ENCODE measurements at regions not wholly inside any gene's neighbourhood (a gene's known extent, or its start where the extent isn't known, plus 50 kb on each side); places are given as distances from the start of the nearest gene placed in this dataset.

- ATAC-seq (no peak), DNase-seq (no peak)
- Histone ChIP-seq H3K4me1 (ENCODE audit: low read depth) (no peaks in the 10 kb centered on the region), H3K9me3 (no peaks in the 10 kb centered on the region), H3K36me3 (ENCODE audit: low read depth) (no peaks in the 10 kb centered on the region), H3K4me3 (no peak overlapping the region)
- TF ChIP-seq, protein P1, sequence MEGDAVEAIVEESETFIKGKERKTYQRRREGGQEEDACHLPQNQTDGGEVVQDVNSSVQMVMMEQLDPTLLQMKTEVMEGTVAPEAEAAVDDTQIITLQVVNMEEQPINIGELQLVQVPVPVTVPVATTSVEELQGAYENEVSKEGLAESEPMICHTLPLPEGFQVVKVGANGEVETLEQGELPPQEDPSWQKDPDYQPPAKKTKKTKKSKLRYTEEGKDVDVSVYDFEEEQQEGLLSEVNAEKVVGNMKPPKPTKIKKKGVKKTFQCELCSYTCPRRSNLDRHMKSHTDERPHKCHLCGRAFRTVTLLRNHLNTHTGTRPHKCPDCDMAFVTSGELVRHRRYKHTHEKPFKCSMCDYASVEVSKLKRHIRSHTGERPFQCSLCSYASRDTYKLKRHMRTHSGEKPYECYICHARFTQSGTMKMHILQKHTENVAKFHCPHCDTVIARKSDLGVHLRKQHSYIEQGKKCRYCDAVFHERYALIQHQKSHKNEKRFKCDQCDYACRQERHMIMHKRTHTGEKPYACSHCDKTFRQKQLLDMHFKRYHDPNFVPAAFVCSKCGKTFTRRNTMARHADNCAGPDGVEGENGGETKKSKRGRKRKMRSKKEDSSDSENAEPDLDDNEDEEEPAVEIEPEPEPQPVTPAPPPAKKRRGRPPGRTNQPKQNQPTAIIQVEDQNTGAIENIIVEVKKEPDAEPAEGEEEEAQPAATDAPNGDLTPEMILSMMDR (IDR thresholded peaks at IDR 0.05): no peak
- intact Hi-C loops (cut with DNase I, micrococcal nuclease): no loop called here
These were observed 607.0 kb downstream of the RNF144A start for GRCh38 chr2:7524195-7524594.

- H3K36me3 ChIP-seq (ENCODE audit: low read depth): no peaks in the 10 kb centered on the region
- no peak overlapping the region for H3K4me3 ChIP-seq
- H3K4me1 ChIP-seq (ENCODE audit: low read depth): no peaks in the 10 kb centered on the region
- TF ChIP-seq, protein P1 (IDR thresholded peaks at IDR 0.05): no peak
- ATAC-seq (no peak), DNase-seq (no peak)
- intact Hi-C loops (cut with DNase I, micrococcal nuclease): no loop called here
- H3K9me3 ChIP-seq: peaks cover 3% of the 10 kb centered on the region
These were observed 608.5 kb downstream of the RNF144A start for GRCh38 chr2:7525746-7526145.

GRCh38 chr2:7527165-7527722 is 610.0 kb downstream of the RNF144A start:
- intact Hi-C loops (cut with DNase I, micrococcal nuclease): no loop called here
- H3K4me3 ChIP-seq: no peak overlapping the region
- no peak for DNase-seq
- no peak for ATAC-seq
- H3K36me3 ChIP-seq (ENCODE audit: low read depth): no peaks in the 10 kb centered on the region
- H3K9me3 ChIP-seq: peaks cover 9% of the 10 kb centered on the region
- TF ChIP-seq, protein P1 (IDR thresholded peaks at IDR 0.05): no peak
- no peaks in the 10 kb centered on the region for H3K4me1 ChIP-seq (ENCODE audit: low read depth)

GRCh38 chr2:7530001-7530400 is 612.8 kb downstream of the RNF144A start:
- no peak overlapping the region for H3K4me3 ChIP-seq
- DNase-seq (no peak), ATAC-seq (no peak)
- H3K36me3 ChIP-seq (ENCODE audit: low read depth): no peaks in the 10 kb centered on the region
- peaks cover 9% of the 10 kb centered on the region for H3K9me3 ChIP-seq
- intact Hi-C loops (cut with DNase I, micrococcal nuclease): no loop called here
- TF ChIP-seq, protein P1 (IDR thresholded peaks at IDR 0.05): no peak
- H3K4me1 ChIP-seq (ENCODE audit: low read depth): no peaks in the 10 kb centered on the region

DNA sequence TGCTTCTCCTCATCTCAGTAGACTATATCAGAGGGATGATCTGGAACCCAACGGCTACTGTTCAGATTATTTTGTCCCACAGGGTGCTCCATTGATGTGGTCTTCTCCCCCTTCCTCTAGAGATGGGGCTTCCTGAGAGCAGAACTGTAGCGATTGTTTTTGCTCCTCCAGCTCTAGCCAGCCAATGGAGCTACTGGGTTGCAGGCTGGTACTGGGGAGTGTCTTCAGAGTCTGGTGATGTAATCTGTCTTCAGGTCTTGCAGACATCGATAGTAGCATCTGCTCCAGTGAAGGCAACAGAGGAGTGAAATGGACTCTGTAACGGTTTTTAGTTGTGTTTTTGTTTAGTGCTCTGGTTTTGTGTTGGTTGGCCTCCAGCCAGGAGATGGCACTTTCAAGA is 621.9 kb downstream of the RNF144A start:
- no peak for DNase-seq
- no peak for ATAC-seq
- Histone ChIP-seq H3K4me3 (no peak overlapping the region), H3K36me3 (ENCODE audit: low read depth) (no peaks in the 10 kb centered on the region), H3K4me1 (ENCODE audit: low read depth) (no peaks in the 10 kb centered on the region), H3K9me3 (no peaks in the 10 kb centered on the region)
- TF ChIP-seq, protein P1 (IDR thresholded peaks at IDR 0.05): no peak
- intact Hi-C loops (cut with DNase I, micrococcal nuclease): no loop called here

DNA sequence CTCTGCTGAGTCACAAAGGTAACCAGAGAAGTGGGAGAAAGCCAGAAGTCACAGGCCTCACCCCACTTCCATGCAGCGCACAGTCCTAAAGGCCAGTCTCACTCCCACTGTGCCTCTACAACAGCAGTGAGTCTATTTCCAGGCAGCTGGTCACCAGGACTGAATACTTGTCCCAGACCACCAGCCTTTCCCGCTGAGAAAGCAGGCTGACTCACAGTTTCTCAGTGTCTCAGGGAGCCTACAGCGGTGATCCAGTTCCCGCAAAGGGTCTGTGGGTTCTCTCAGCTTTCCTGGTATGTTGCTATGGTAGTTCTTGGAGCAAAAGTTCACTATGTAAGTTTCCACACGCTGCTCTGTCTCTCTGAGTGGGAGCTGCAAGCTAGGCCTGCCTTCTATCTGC is 622.5 kb downstream of the RNF144A start:
- H3K36me3 ChIP-seq (ENCODE audit: low read depth): no peaks in the 10 kb centered on the region
- TF ChIP-seq, protein P1 (IDR thresholded peaks at IDR 0.05): no peak
- no peak overlapping the region for H3K4me3 ChIP-seq
- ATAC-seq (no peak), DNase-seq (no peak)
- H3K9me3 ChIP-seq: no peaks in the 10 kb centered on the region
- intact Hi-C loops (cut with DNase I, micrococcal nuclease): no loop called here
- H3K4me1 ChIP-seq (ENCODE audit: low read depth): no peaks in the 10 kb centered on the region

Measured in mucosa of descending colon (tissue), 3 donors.